DMS 273 (cell line): ENCODE measurements at regions not wholly inside any gene's neighbourhood (a gene's known extent, or its start where the extent isn't known, plus 50 kb on each side); places are given as distances from the start of the nearest gene placed in this dataset.
"Not testable (repeated sequence)": the region's sequence is repeated elsewhere in the genome, so short reads cannot be mapped to it uniquely, and the experiment has no call there.

Experiments used
- DNase-seq: peaks from one replicate; lab custom pipeline; 2025; ENCODE audit not compliant: unreplicated experiment; lab: John Stamatoyannopoulos, UW

GRCh38 chr2:154507186-154507585 is 191.3 kb upstream of the KCNJ3 start:
- peak; percentile 48 for DNase-seq

DNA sequence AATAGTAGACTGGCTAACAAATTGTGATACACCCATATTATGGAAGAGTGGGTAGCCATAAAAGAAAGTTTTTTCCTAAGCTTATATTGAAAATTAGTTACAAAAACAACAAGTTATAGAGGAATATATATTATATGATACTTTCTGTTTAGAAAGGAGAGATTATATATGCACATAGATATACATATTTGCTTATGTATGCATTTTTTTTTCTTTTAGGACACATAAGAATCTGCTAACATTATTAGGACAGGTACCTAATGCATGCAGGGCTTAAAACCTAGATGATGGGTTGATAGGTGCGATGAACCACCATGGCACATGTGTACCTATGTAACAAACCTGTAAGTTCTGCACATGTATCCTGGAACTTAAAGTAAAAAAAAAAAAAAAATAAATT is 179.6 kb upstream of the KCNJ3 start:
- DNase-seq, result no peak

- not testable (repeated sequence) for DNase-seq
Observed at GRCh38 chr2:154520951-154521350, 177.5 kb upstream of the KCNJ3 start.

- DNase-seq, result no peak
Observed at GRCh38 chr2:154526234-154526633, 172.3 kb upstream of the KCNJ3 start.

GRCh38 chr2:154527962-154528361 is 170.5 kb upstream of the KCNJ3 start:
- DNase-seq, result no peak

DNA sequence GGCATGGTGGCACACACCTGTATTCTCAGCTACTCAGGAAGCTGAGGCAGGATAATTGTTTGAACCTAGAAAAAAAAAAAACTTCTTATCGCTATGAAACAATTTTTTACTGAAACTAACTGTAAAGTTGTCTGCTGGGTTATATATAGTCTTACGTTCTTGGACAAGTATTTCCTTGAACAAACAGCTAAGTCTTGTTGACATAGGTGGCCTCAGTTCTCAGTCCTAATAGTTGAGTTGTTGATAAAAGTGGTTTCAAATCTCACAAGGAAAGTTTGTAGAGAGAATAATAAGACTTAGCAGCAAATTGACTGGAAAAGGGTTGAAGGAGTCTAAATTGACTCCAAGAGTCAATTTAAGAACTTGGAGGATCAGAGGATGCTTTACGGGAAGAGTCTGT is 166.5 kb upstream of the KCNJ3 start:
- DNase-seq, result no peak

GRCh38 chr2:154532763-154533162 is 165.7 kb upstream of the KCNJ3 start:
- no peak for DNase-seq

DNA sequence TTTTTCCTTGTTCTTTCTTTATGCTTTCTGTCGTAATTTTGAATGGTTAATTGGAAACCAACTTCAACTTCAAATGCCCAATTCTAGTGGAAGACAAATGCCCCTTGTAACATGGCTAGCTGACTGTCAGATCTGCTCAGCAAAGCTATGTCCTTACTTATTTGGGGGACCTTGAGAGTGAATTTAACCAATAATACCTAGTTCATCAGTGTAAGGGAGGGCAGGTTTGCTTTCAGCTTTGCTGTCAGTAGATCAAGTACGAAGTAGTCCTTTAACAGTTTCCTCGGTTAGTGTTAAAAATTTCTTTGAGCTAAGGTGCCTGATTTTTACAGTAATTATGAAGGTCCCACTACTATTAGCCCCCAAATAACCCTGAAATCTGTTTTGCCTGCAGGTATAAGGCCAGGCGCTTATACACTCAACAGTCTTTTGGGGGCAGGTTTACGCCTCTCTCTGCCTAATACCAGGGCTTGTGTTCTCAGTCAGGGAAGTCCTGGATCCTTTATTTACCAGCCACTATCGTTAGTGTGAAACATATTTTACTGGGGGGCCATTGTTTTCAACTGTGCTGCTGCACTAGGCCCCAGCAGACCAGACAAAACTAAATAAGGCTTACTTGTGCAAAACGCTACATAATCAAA is 165.1 kb upstream of the KCNJ3 start:
- no peak for DNase-seq

DNA sequence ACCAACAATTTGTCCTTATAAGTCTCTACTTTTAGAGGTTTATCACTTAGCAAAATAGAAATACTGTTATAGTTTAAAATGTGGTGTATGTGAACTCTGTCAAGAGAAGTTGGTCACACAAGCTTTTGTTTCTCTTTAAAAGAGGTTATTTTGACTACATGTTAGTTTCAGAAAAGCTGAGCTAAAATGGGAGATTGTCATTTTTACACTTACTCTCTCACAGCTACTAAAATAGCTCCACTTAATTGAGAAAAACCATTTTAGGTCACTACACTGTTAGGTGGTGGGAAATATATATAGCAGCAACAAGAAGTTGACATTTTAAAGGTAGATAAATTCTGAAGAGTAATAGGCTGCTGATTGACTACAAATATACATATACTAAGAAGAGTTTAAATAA is 161.5 kb upstream of the KCNJ3 start:
- DNase-seq, result no peak

DNA sequence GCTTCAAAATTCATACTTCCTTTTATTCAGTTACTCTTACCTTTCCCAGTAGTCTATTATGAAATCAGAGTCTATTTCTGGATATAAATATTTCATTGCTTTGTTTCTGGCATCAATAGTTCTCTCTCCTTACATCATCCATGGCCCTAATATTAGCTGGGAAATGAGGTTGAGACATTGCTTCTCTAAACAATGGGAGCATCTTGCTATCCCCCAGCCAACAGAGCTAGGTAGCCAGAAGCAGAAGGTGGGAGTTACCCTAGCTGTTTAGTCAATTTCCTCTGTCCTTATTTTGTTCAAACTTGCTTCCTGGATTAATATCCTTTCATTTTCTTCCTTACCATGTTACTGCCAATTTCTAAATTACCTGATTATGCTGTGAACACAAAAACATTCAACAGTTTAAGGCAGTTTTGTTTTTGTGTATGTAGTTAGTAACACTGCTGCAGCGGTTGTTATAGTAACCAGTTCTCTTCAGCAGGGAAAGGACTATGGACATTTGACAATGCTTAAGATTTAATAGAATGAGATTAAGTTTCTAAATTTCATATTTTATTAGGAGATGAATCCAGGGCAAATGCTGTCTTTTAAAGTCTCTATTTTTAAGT is 160.5 kb upstream of the KCNJ3 start:
- DNase-seq, result no peak

DNA sequence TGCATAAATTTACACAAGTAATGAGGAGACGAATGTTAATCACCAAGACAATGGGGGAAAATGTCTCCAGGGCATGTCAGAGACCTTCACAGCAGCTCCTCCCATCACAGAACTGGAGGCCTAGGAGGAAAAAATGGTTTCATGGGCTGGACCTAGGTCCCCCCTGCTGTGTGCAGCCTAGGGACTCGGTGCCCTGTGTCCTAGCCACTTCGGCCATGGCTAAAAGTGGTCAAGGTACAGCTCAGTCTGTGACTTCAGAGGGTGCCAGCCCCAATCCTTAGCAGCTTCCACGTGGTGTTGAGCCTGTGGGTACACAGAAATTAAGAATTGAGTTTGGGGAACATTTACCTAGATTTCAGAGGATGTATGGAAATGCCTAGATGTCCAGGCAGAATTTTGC is 152.2 kb upstream of the KCNJ3 start:
- no peak for DNase-seq

GRCh38 chr2:154549869-154550268 is 148.6 kb upstream of the KCNJ3 start:
- no peak for DNase-seq

- DNase-seq, result no peak
Observed at GRCh38 chr2:154551649-154552048, 146.8 kb upstream of the KCNJ3 start.

DNA sequence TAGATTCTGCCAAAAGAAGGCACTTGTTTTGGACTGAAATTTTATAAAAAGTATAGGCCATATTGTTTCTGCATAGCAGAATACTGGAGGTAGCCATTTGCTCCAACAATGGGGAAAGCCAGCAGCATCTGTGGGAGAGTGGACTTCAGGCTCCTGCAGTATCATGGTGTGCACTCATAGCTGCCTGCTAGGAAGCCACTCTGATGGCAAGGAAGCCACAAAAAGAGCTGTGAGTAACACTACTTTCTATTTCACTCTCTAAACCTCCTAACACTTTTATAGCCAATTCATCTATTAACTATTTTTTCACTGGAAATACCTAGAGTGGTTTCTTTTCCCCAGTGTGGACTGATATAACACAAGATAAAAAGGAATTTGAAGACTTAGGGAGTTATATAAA is 144.4 kb upstream of the KCNJ3 start:
- no peak for DNase-seq

DNA sequence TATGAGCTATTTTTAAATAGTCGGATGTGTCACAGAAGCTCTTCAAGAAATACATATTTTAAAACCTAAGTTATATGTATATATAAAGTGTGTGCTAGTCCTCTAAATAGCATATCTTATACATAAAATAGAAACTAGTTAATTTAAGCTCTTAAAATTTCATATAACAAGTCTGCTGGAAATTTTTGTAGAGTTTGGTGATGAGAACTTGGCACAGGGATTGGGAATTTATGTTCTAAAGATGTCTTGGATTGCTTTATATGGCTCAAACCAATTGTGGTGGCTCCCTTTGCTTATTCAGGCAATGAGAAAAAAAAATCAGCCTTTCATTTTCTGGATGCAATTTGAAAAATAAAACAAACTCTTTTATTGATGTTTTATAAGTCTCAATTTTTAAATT is 142.8 kb upstream of the KCNJ3 start:
- no peak for DNase-seq

- no peak for DNase-seq
Observed at GRCh38 chr2:154556146-154556545, 142.3 kb upstream of the KCNJ3 start.

- DNase-seq, result no peak
Observed at GRCh38 chr2:154556607-154557006, 141.9 kb upstream of the KCNJ3 start.

DNA sequence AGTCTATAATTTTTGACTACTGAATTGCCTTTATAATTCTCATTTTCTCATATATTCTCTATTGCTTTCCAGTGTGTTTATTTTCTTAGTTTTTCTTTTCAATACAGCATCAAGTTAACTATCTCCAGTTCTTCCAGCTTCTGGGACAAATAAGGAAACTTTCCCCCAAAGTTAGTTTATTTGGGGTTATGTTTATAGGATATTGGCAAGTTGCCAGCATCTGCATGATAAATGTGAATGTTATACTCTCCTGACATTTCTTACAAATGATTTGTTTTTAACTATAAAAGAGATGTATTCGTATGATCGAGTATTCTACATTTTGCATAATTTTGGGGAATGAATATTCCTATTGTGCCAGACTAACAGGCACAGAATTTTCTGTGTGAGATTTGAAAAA is 140.6 kb upstream of the KCNJ3 start:
- DNase-seq, result no peak

DNA sequence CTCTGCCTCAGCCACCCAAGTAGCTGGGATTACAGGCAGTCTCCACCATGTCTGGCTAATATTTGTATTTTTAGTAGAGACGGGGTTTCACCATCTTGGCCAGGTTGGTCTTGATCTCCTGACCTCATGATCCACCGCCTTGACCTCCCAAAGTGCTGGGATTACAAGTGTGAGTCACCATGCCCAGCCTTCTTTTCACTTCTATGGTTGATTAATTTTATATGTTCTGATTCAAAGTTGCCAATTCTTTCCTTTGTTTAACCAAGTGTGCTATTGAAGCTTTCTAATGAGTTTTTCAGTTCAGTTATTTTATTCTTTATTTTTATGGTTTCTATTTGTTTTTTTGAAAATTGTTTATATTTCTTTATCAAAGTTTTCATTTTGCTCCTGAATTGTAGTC is 133.1 kb upstream of the KCNJ3 start:
- no peak for DNase-seq

GRCh38 chr2:154568413-154568812 is 130.1 kb upstream of the KCNJ3 start:
- no peak for DNase-seq

GRCh38 chr2:154570501-154570900 is 128.0 kb upstream of the KCNJ3 start:
- no peak for DNase-seq

GRCh38 chr2:154576699-154577098 is 121.8 kb upstream of the KCNJ3 start:
- DNase-seq, result not testable (repeated sequence)

- no peak for DNase-seq
Observed at GRCh38 chr2:154577390-154577789, 121.1 kb upstream of the KCNJ3 start.
